ENCODE measurements at regions not wholly inside any gene's neighbourhood (a gene's known extent, or its start where the extent isn't known, plus 50 kb on each side); places are given as distances from the start of the nearest gene placed in this dataset.
"Not testable (repeated sequence)": the region's sequence is repeated elsewhere in the genome, so short reads cannot be mapped to it uniquely, and the experiment has no call there.

GRCh38 chr5:57725658-57726504 is 243.3 kb upstream of the ACTBL2 start:
- no peak for DNase-seq

- no peak for DNase-seq
These were observed 242.2 kb upstream of the ACTBL2 start for GRCh38 chr5:57724836-57725235.

- DNase-seq = no peak
These were observed 238.6 kb upstream of the ACTBL2 start for GRCh38 chr5:57721226-57721625.

- DNase-seq = no peak
These were observed 238.0 kb upstream of the ACTBL2 start for GRCh38 chr5:57720656-57721055.

- DNase-seq = no peak
These were observed 236.6 kb upstream of the ACTBL2 start for GRCh38 chr5:57719216-57719615.

- DNase-seq = no peak
These were observed 235.5 kb upstream of the ACTBL2 start for GRCh38 chr5:57718155-57718554.

- DNase-seq = no peak
These were observed 234.9 kb upstream of the ACTBL2 start for GRCh38 chr5:57717555-57717954.

- no peak for DNase-seq
These were observed 234.1 kb upstream of the ACTBL2 start for GRCh38 chr5:57716661-57717060.

GRCh38 chr5:57715296-57715695 is 232.7 kb upstream of the ACTBL2 start:
- DNase-seq = no peak

- DNase-seq = not testable (repeated sequence)
These were observed 230.9 kb upstream of the ACTBL2 start for GRCh38 chr5:57713535-57713934.

GRCh38 chr5:57711946-57712345 is 229.3 kb upstream of the ACTBL2 start:
- DNase-seq = no peak

GRCh38 chr5:57711471-57711870 is 228.9 kb upstream of the ACTBL2 start:
- DNase-seq = no peak

- no peak for DNase-seq
These were observed 227.5 kb upstream of the ACTBL2 start for GRCh38 chr5:57710126-57710525.

- no peak for DNase-seq
These were observed 223.2 kb upstream of the ACTBL2 start for GRCh38 chr5:57705769-57706168.

- no peak for DNase-seq
These were observed 221.1 kb upstream of the ACTBL2 start for GRCh38 chr5:57703721-57704120.

- DNase-seq = no peak
These were observed 217.9 kb upstream of the ACTBL2 start for GRCh38 chr5:57700484-57700883.

GRCh38 chr5:57700072-57700471 is 217.5 kb upstream of the ACTBL2 start:
- no peak for DNase-seq

- no peak for DNase-seq
These were observed 216.2 kb upstream of the ACTBL2 start for GRCh38 chr5:57698802-57699201.

GRCh38 chr5:57698086-57698485 is 215.5 kb upstream of the ACTBL2 start:
- no peak for DNase-seq

- no peak for DNase-seq
These were observed 214.4 kb upstream of the ACTBL2 start for GRCh38 chr5:57696825-57697570.

GRCh38 chr5:57696389-57696769 is 213.8 kb upstream of the ACTBL2 start:
- no peak for DNase-seq

GRCh38 chr5:57695706-57696388 is 213.2 kb upstream of the ACTBL2 start:
- DNase-seq = no peak

GRCh38 chr5:57695179-57695578 is 212.6 kb upstream of the ACTBL2 start:
- no peak for DNase-seq

Data from CD4-positive, alpha-beta T cell treated with Interleukin-10 for 1 hour (primary cell).